Natural killer cell (primary cell): ENCODE measurements at regions not wholly inside any gene's neighbourhood (a gene's known extent, or its start where the extent isn't known, plus 50 kb on each side); places are given as distances from the start of the nearest gene placed in this dataset.

Source experiments
- ATAC-seq, 3 donors: fragments of 150-1000 bp in 2 of 3; fragments of 200-7000 bp in 1 of 3; cut with Tn5 transposase; 1 replicate in 1 of 3; 2 replicates in 2 of 3; pipeline ENCODE4 v1.10.0; 2021; ENCODE audit warnings: mild to moderate bottlenecking in 2 of 3, moderate library complexity in 2 of 3
- DNase-seq, 2 donors: peaks; one replicate each; pipeline versions ENCODE4 v3.0.0 to v3.0.0-alpha.2; 2013 to 2021; ENCODE audit warnings: mixed read lengths in 1 of 2
- H3K27ac ChIP-seq: one replicate; pipeline ENCODE4 v1.5.1; 2013; ENCODE audit warnings: mild to moderate bottlenecking, low read length
- H3K27me3 ChIP-seq: one replicate; pipeline ENCODE4 v1.6.1; 2013; ENCODE audit warnings: low read length; ENCODE audit not compliant: control insufficient read depth, insufficient read depth
- H3K36me3 ChIP-seq: one replicate; pipeline ENCODE4 v1.6.1; 2013; ENCODE audit warnings: low read length; ENCODE audit not compliant: control insufficient read depth, insufficient read depth
- H3K4me1 ChIP-seq: one replicate; pipeline ENCODE4 v1.6.1; 2013; ENCODE audit warnings: low read length; ENCODE audit not compliant: control insufficient read depth, insufficient read depth
- H3K4me3 ChIP-seq: one replicate; pipeline ENCODE4 v1.5.1; 2013; ENCODE audit warnings: low read length
- H3K9me3 ChIP-seq: one replicate; pipeline ENCODE4 v1.6.1; 2013; ENCODE audit warnings: low read length; ENCODE audit not compliant: control insufficient read depth, insufficient read depth
- H3K27ac Mint-ChIP-seq, 2 donors: one replicate each; pipeline ENCODE4 v1.8.0; 2022; ENCODE audit warnings: mild to moderate bottlenecking in 2 of 2, mixed read lengths in 2 of 2, moderate library complexity in 1 of 2
- H3K27me3 Mint-ChIP-seq, 2 donors: one replicate each; pipeline ENCODE4 v1.8.0; 2022; ENCODE audit warnings: low read depth in 2 of 2, mixed read lengths in 2 of 2
- H3K36me3 Mint-ChIP-seq: one replicate; pipeline ENCODE4 v1.8.0; 2022; ENCODE audit warnings: mixed read lengths
- H3K4me1 Mint-ChIP-seq, 2 donors: one replicate each; pipeline ENCODE4 v1.8.0; 2022; ENCODE audit warnings: mixed read lengths in 2 of 2
- H3K4me3 Mint-ChIP-seq: one replicate; pipeline ENCODE4 v1.8.0; 2022; ENCODE audit warnings: mild to moderate bottlenecking, moderate library complexity, mixed read lengths
- H3K9me3 Mint-ChIP-seq, 2 donors: one replicate each; pipeline ENCODE4 v1.8.0; 2022; ENCODE audit warnings: mixed read lengths in 2 of 2
- WGBS: methylation state at CpG from one replicate; pipeline ENCODE4 v1.1.7; 2013; ENCODE audit warnings: missing lambda C conversion rate; ENCODE audit not compliant: insufficient coverage; 5-methylcytosine and 5-hydroxymethylcytosine counted together
- intact Hi-C: fragments of 100-400 bp; cut with micrococcal nuclease; formaldehyde crosslinking; loops from one replicate; pipeline ENCODE4 v1.14.2; 2022
- TF ChIP-seq, protein P1 (sequence below): fragments of 200-600 bp; IDR thresholded peaks from one replicate; pipeline ENCODE4 v1.8.0; 2022; ENCODE audit warnings: antibody characterized with exemption

GRCh38 chr18:75810516-75810915, 383.0 kb upstream of the SMIM21 start:
- Histone ChIP-seq H3K36me3 (no peaks in the 10 kb centered on the region), H3K27me3 (no peaks in the 10 kb centered on the region)

DNA sequence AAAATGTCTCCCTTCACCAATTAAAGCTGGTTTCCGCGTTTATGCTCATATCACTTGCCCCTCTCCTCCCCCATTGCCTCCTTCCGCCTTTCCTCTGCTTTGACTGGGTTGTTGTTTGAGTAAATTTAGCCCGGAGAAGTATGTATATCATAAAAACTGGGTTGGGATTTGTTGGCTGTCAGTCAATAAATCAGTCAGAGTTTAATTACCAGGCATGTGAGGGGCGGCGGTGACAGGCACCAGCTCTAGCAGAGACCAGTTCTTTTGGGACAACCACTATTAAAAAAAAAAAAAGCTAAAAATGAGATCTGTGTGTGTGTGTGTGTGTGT, 382.4 kb upstream of the SMIM21 start:
- H3K9me3 Mint-ChIP-seq = no peaks in the 10 kb centered on the region
- H3K36me3 Mint-ChIP-seq = no peaks in the 10 kb centered on the region
- Histone ChIP-seq H3K9me3 (no peaks in the 10 kb centered on the region), H3K4me1 (no peaks in the 10 kb centered on the region), H3K27ac (no peak overlapping the region), H3K27me3 (no peaks in the 10 kb centered on the region), H3K4me3 (no peak overlapping the region), H3K36me3 (no peaks in the 10 kb centered on the region)
- peaks cover 0 to 11% of the 10 kb centered on the region in 2 donors for H3K27me3 Mint-ChIP-seq
- 9% methylated on average over 3 of the region's 6 CpGs for WGBS
- no peak overlapping the region for H3K27ac Mint-ChIP-seq
- H3K4me1 Mint-ChIP-seq = no peaks in the 10 kb centered on the region
- TF ChIP-seq, protein P1, sequence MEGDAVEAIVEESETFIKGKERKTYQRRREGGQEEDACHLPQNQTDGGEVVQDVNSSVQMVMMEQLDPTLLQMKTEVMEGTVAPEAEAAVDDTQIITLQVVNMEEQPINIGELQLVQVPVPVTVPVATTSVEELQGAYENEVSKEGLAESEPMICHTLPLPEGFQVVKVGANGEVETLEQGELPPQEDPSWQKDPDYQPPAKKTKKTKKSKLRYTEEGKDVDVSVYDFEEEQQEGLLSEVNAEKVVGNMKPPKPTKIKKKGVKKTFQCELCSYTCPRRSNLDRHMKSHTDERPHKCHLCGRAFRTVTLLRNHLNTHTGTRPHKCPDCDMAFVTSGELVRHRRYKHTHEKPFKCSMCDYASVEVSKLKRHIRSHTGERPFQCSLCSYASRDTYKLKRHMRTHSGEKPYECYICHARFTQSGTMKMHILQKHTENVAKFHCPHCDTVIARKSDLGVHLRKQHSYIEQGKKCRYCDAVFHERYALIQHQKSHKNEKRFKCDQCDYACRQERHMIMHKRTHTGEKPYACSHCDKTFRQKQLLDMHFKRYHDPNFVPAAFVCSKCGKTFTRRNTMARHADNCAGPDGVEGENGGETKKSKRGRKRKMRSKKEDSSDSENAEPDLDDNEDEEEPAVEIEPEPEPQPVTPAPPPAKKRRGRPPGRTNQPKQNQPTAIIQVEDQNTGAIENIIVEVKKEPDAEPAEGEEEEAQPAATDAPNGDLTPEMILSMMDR = no peak
- H3K4me3 Mint-ChIP-seq = no peak overlapping the region
- intact Hi-C loops = no loop called here
- ATAC-seq = no peak
- DNase-seq = no peak

More at GRCh38 chr18:75810516-75810915, 383.0 kb upstream of the SMIM21 start:
- Histone ChIP-seq H3K4me1 (no peaks in the 10 kb centered on the region), H3K27ac (no peak overlapping the region), H3K4me3 (no peak overlapping the region), H3K9me3 (no peaks in the 10 kb centered on the region)
- 71% methylated on average over 8 of the region's 9 CpGs for WGBS
- TF ChIP-seq, protein P1 = no peak
- H3K36me3 Mint-ChIP-seq = no peaks in the 10 kb centered on the region
- ATAC-seq (no peak), DNase-seq (no peak)
- no peak overlapping the region for H3K27ac Mint-ChIP-seq
- intact Hi-C loops = no loop called here
- no peaks in the 10 kb centered on the region for H3K9me3 Mint-ChIP-seq
- H3K4me3 Mint-ChIP-seq = no peak overlapping the region
- H3K4me1 Mint-ChIP-seq = no peaks in the 10 kb centered on the region
- peaks cover 0 to 13% of the 10 kb centered on the region in 2 donors for H3K27me3 Mint-ChIP-seq

GRCh38 chr18:75809151-75809925, 381.8 kb upstream of the SMIM21 start:
- no peaks in the 10 kb centered on the region for H3K9me3 Mint-ChIP-seq
- Histone ChIP-seq H3K9me3 (no peaks in the 10 kb centered on the region), H3K4me3 (no peak overlapping the region), H3K4me1 (no peaks in the 10 kb centered on the region), H3K36me3 (no peaks in the 10 kb centered on the region), H3K27ac (no peak overlapping the region), H3K27me3 (no peaks in the 10 kb centered on the region)
- 71% methylated on average over 20 of the region's 20 CpGs for WGBS
- no peak overlapping the region for H3K4me3 Mint-ChIP-seq
- intact Hi-C loops = no loop called here
- TF ChIP-seq, protein P1 = no peak
- no peak overlapping the region for H3K27ac Mint-ChIP-seq
- DNase-seq (no peak), ATAC-seq (no peak)
- H3K36me3 Mint-ChIP-seq = no peaks in the 10 kb centered on the region
- no peaks in the 10 kb centered on the region for H3K4me1 Mint-ChIP-seq
- H3K27me3 Mint-ChIP-seq = peaks cover 0 to 13% of the 10 kb centered on the region in 2 donors

GRCh38 chr18:75805265-75805664, 377.8 kb upstream of the SMIM21 start:
- Mint-ChIP-seq H3K4me3 (no peak overlapping the region), H3K4me1 (no peaks in the 10 kb centered on the region), H3K27ac (no peak overlapping the region), H3K9me3 (no peaks in the 10 kb centered on the region), H3K36me3 (no peaks in the 10 kb centered on the region), H3K27me3 (peaks cover 0 to 9% of the 10 kb centered on the region in 2 donors)
- intact Hi-C loops = no loop called here
- Histone ChIP-seq H3K4me1 (no peaks in the 10 kb centered on the region), H3K36me3 (no peaks in the 10 kb centered on the region), H3K27me3 (no peaks in the 10 kb centered on the region), H3K27ac (no peak overlapping the region), H3K4me3 (no peak overlapping the region), H3K9me3 (no peaks in the 10 kb centered on the region)
- TF ChIP-seq, protein P1 = no peak
- ATAC-seq (no peak), DNase-seq (no peak)
- WGBS = 18% methylated on average over 3 of the region's 3 CpGs
